ENCODE measurements at regions not wholly inside any gene's neighbourhood (a gene's known extent, or its start where the extent isn't known, plus 50 kb on each side); places are given as distances from the start of the nearest gene placed in this dataset.

DNA sequence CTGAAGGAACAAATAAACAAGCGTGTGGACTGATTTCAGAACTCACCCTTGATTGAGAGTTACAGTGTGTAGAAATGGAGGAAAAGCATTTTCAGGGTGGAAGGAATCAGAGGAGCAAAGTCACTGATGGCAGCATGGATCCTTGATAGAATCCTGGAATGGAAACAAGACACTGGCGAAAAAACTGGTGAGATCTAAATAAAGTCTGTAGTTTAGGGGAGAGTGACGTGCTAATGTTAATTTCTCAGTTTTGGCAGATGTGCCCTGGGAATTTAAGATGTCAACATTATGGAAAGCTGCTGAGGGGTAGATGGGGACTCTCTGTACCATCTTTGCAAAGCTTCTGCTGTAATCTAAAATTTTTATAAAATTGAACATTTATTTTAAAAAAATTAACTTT lies 378.0 kb downstream of the UQCRFS1 start:
- TF ChIP-seq, protein P1, sequence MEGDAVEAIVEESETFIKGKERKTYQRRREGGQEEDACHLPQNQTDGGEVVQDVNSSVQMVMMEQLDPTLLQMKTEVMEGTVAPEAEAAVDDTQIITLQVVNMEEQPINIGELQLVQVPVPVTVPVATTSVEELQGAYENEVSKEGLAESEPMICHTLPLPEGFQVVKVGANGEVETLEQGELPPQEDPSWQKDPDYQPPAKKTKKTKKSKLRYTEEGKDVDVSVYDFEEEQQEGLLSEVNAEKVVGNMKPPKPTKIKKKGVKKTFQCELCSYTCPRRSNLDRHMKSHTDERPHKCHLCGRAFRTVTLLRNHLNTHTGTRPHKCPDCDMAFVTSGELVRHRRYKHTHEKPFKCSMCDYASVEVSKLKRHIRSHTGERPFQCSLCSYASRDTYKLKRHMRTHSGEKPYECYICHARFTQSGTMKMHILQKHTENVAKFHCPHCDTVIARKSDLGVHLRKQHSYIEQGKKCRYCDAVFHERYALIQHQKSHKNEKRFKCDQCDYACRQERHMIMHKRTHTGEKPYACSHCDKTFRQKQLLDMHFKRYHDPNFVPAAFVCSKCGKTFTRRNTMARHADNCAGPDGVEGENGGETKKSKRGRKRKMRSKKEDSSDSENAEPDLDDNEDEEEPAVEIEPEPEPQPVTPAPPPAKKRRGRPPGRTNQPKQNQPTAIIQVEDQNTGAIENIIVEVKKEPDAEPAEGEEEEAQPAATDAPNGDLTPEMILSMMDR (IDR thresholded peaks at IDR 0.05) = no peak

DNA sequence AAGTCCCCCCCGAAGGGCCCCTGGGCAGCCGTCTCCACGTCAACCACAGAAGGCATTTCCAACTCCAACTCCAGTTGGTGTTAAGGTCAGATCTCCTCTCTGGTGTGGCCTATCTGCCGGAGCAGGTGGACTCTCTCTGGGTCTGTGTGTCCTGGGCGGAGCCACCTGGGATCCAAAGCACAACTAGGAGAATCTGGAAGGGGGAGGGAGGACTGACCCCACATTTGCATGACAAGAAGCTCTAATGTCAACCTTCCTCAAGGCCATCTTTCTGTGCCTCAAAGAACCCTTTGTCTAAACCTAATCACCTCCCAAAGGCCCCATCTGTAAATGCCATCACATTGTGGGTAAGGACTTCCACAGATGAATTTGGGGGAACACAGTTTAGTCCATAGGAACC lies 381.5 kb downstream of the UQCRFS1 start:
- TF ChIP-seq, protein P1 (IDR thresholded peaks at IDR 0.05) = no peak

DNA sequence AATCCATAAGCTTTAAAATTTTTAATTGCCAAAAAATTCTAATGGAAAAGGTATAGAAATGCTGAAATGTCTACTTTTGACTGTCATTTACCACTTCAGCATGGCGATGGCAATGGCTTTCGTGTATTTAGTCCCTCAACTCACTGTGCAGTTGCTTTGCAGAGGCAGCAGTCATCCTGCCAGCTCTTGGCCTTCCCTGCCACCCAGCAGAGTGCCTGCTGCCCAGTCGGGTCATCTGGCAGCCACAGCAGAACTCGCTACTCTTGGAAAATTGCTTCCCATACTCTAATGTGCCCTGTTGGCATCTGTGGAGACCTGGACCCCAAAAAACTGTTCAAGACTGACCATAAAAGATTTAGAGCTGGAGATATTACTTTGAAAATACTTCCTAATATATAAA lies 383.2 kb downstream of the UQCRFS1 start:
- TF ChIP-seq, protein P1 (IDR thresholded peaks at IDR 0.05) = no peak

DNA sequence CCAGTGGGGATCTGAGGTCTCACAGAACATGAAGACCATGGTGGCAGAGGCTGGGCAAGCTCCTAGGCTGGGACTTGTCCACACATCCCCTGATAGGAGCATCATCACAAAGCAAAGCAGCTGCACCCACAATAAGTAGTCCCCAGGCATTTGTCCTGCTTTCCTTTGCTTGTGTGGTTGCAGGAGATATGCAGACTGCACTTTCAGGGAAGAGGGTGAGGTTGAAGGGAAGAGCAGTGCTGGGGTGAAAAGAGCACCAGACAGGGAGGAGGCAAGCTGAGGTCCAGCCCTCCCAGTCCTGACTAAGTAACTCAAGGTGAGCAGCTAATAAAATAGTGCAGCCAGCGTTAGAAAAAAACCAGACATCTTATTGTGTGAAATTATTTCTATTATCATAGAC lies 383.6 kb downstream of the UQCRFS1 start:
- TF ChIP-seq, protein P1 (IDR thresholded peaks at IDR 0.05) = no peak

DNA sequence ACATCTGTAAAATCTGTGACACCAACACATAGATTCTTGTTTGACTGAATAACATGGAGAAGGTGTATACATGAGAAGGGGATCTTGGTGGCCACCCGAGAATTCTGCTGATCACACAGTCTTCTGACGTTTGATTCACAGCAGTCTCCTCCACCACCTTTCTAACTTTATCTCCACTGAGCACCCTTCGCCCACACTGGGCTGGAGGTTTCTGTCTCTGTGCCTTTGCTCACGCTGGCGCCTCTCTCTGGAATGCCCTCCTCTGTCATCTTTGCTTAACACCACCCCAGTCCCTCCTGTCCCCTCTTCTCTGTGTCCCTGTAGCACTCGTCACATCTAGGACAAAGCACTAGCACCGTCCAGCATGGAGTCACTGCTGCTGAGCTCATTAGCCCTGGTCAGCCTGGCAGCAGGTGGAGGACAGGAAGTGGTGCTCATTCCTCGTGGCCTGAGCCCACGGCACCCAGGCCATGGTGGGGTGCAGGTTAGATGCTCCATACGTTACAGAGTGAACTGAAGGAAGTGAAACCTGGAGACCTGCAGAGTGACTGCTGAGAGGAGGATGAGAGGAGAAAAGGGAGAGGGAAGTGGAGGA lies 384.6 kb downstream of the UQCRFS1 start:
- TF ChIP-seq, protein P1 (IDR thresholded peaks at IDR 0.05) = no peak

DNA sequence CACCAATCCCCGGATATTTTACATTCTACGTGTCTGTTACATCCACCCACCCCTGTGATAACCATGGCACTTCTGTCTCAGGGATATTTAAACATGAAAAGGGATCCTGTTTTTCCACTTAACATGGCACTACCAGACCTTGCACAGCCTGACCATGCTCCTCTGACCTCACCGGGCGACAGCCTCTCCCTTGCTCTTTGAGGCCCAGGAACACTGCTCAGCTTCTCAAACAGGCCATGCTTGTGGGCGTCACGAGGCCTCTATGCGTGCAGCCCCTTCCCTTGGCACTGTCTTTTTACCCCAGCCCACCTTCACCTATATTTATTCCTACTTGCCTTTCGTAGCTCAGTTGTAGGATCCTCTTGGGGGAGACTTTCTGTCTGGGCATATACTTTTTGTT lies 385.6 kb downstream of the UQCRFS1 start:
- TF ChIP-seq, protein P1 (IDR thresholded peaks at IDR 0.05) = no peak

DNA sequence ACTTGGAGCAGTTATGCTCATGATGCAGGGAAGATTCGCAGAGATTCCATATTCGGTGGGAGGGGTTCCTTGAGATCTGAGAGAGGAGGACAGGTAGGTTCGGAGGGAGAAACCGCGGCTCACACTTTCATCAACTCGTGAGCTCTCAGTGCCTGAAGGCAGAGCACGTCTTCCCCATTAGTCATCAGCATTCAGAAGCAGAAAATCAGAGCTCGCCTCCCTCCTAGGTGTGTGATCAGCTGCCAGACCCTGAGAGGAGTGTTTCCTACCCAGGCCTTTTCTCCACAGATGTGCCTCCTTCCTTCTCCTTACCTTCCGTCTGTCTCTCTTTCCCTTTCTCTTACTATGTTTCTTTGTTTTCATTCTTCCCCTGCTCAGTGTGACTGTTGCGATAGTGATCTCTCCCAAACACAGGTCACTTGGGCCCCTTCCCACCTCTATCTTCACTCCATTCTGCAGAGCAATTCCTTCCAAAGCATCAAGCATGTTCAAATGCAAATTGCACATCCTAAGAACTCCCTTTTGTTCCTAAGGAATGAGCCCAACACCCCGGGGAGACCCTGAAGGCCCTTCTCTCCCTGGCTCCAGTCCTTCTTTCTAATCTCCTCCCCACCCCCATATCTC lies 389.5 kb downstream of the UQCRFS1 start:
- TF ChIP-seq, protein P1 (IDR thresholded peaks at IDR 0.05) = no peak

Measured in LNCAP (cell line).